NCI-H1105 (cell line): ENCODE measurements at regions not wholly inside any gene's neighbourhood (a gene's known extent, or its start where the extent isn't known, plus 50 kb on each side); places are given as distances from the start of the nearest gene placed in this dataset.

Experiments
- DNase-seq: peaks from one replicate; lab custom pipeline; 2025; lab: John Stamatoyannopoulos, UW

DNA sequence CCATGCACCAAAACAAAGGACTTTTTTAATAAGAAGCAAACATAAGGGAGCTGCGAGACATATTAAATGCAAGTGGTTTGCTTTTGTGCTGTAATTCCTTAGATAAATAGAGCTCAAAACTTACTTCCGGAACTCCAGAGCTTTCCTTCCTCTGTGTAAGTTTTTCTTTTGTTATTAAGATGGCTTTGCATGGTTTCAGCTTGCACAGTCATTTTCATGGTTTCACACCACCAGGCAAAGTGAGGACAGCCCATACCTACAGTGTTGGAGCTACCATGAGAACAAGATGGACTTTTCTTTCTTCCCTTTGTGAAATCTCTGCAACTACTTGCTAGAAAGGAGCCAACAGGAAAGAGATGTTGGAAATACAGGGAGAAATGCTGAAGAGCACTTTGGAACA lies 368.0 kb downstream of the SETD4 start:
- no peak for DNase-seq

DNA sequence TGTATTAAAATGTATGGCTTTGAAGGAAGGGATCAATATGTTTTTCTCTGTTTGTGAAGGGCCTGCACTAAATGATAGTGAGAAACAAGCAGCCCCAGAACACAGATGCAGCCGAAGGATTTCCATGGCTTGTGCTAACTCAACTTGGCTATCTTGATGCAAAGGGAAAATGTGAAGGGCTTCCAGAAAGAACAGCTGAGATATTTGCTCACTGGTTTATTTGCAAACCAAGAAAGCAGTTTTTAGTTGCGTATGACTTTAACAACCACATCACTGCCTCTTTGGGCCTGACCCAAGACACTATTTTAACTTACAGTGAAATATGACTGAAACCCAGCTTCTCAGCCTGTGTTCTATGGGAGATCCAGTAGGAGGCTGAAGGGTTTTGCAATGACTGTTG lies 369.9 kb downstream of the SETD4 start:
- no peak for DNase-seq

DNA sequence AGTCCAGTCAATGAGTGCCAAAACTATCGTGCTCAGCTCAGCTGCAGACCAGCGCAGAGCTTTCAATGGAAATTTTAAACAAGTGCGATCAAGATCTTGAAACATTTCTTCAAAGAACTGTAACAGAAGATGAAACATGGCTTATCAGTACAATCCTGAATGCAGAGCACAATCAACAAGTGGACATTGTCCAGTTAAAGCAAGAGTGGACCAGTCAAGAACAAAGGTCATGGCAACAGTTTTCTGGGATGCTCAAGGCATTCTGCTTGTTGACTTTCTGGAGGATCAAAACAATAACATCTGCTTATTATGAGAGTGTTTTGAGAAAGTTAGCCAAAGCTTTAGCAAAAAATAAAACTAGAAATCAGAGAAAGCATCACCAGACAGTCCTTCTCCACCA lies 374.2 kb downstream of the SETD4 start:
- no peak for DNase-seq

DNA sequence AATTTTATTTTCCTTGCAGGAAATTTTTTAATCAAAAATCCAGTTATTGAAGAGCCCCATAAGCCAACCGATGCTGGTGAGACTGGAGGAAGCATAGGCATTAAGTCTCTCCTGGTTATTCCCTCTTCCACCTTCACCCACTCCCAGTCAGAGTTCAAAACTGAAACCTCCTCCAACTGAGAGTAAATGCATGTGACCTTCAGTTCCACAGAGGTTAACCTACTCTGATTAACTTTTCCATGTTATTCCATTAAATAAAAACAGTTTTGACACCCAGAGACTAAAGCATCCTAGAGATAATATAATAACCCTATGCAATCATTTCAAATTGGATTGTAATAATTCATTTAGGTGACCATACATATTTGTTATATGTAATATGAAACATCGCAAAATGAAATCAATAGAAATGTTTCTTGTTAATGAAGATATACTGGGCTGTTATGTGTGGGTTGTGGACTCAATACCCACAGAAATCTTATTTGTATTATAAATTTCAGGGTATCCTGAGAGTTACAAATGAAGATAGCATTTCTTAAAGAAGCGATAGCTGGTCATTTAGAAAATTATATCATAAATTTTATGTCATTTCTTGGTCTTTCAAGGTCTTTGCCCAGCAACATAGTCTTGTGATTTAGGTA lies 376.5 kb downstream of the SETD4 start:
- no peak for DNase-seq

DNA sequence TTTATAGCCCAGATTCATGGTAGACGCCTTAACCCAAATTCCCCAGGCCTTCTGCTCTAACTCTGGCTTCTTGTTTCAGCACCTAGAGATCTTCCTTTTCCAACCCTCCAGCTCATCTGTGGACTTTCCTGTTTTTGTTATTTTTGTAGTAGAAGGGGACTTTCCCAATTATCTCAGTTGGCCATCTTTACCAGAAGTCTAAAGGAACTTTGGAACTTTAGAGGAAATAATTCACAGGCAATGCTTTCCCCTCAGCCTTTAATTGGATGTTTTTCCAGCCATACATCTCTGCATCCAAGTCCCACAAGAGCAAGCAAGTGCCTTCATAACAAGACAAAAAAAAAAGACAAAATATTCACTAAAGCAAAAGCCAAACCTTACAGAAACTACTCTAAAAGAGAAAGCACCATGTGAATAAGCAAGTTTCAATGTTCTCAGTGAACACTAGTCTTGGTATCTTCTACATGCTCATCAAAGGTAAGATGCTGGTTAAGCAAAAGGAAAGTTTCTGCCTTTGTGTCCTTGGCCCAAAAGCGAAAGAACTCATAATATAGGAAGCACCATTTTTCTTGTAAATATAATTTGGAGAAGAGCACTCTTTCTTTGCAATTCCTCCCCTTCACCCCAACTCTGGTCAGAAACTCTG lies 377.3 kb downstream of the SETD4 start:
- no peak for DNase-seq

DNA sequence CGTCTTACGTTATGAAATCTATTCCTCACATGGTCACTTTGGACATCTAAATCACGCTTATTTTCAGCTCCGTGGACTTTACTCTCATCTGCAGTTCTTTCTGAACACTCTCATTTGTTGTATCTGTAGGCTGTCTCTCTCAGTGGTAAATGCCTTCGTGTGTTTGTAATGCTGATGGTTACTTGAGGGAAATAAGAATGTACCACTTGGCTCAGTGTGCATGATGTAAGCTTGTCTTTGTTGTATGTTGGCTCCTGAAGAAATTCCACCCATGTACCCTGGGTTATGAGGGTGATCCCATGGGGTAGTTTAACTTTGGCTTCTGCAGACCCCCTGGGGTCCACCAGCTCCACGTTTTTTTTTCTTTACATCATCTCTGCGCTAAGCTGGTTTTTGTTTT lies 378.4 kb downstream of the SETD4 start:
- DNase-seq = no peak

DNA sequence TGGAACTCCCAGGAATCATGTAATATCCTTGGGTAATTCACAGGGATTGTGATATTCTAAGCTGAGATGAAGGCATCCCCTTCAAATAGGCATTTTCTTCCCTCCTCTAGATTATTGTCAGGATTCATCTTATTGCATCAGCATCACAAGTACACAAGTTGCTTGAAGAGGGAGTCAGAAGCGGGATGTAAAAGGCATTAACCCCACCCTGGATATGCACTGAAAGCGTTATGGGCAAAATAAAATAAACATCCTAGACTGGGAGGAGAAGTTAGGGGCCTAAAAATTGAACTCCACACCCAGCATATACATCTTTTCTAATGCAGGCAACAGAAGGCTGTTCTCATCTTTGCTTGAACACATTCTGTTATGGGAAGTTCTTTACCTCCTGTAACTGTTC lies 381.2 kb downstream of the SETD4 start:
- no peak for DNase-seq

DNA sequence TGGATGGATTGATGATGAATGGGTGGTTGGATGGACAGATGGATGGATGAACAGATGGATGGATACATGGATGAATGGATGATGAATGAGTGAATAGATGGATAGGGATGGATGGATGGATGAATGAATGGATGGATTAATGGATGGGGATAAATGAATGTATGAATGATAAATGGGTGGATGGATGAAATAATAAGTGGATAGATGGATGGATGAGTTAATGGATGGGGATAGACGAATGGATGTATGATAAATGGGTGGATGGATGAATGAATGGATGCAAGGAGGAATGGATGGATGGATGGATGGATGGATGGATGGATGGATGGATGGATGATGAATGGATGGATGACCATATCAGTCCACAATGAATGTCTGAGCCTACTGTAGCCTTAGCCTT lies 381.9 kb downstream of the SETD4 start:
- DNase-seq = no peak

DNA sequence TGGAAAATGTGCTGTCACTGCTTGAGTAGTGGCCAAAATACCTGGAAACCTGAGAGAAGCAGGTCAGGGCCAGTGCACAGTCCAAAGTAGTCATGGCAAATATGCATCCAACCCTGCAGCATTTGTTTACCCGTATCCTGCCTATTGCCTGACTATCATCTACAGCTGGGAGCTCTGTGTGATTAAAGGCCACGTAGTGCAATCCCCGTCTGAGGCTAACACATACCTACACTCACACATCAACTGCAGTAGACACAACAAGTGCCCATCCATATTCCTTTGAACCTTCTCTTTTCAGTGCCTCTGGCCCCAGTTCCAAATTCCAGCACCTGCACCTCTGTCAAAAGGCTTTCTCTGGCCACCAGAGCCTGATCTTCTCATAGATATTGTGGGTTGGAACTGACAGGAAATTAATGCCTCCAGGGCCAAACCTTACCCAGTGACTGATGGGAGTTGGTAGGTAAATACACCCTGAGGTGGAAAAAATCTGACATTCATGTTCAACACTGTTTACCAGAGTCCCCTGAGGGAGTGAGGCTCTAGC lies 383.0 kb downstream of the SETD4 start:
- no peak for DNase-seq

DNA sequence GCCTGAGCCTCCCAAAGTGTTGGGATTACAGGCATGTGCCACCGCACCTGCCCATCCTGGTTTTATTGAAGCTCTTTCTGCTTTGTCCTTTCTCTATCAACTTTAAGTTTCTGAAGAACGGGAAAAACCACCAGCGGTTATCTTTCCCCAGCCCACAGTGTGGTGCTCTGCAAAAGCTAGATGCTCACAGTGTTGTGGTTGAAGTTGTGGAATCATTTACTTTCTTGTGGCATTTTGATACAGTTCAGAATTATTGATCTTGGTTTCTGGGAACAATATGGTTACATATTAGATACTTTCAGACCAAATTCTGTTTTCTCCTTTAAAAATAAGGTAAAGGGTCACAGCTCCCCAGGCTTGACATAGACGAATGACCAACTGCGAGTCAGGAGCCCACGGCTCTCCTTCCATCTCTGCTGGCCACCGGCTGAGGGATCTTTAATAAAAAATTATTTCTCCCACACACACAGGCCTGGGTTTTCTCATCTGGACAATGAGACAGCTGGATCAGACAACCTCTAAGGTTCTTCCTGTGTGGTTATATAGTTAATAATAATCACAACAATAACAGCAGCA lies 385.3 kb downstream of the SETD4 start:
- DNase-seq = no peak

DNA sequence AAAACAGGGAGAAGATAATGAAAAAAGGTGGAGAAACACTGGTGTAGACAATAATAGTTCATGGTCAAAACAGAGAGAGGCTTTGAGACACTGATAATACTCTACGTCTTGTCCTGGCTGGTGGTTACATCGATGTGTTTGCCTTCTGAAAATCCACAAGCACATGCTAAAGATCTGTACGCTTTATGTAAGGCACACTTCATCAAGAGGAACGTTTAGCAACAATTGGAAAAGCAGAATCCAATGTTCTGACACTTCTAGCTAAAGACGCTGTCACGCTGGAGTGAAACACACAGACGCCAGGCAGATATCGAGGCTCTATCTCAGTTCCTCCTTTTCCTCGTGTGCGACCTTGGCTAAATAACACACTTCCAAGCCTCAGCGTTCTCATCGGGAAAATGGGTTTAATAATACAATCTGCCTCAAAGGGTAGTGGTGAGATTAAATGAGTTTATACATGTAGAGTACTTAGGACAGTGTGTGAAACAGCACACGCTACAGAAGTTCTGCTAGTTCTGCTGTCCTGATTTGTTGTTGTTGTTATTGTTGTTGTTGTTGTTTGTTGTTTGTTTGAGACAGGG lies 386.1 kb downstream of the SETD4 start:
- DNase-seq = no peak

DNA sequence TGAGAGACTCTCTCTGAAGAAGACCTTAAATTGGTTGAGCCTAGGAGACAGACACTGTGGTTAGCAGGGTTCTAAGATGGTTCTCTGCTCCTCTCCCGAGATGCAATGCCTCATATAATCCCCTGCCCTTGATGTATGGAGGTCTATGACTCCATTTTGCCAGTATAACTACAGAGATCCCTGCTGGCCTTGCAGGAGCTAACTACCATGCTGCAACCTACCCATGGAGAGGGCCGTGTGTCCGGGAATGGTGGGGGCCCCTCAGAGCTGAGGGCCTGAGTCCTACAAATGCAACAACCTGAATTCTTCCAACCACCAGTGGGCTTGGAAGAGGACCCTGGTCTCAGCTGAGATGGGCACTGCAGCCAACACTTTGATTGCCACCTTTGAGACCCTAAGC lies 388.0 kb downstream of the SETD4 start:
- DNase-seq = no peak

DNA sequence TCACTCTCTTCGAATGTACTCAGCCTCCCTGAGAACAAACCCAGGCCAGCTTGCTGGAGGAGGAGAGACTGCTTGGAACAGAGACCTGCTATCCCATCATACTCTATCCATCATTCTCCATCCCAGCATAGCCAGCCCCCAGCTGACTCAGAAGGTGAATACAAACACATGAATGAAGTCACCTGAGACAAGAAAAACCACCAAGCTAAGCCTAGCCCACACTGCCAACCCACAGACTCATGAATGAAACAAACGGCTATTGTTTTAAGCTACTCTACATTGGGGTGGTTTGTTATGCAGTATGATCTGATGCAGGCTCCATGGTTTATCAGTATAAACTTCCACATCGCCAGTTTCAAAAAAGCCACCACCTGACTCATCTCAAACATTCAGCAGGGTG lies 395.6 kb downstream of the SETD4 start:
- DNase-seq = no peak

DNA sequence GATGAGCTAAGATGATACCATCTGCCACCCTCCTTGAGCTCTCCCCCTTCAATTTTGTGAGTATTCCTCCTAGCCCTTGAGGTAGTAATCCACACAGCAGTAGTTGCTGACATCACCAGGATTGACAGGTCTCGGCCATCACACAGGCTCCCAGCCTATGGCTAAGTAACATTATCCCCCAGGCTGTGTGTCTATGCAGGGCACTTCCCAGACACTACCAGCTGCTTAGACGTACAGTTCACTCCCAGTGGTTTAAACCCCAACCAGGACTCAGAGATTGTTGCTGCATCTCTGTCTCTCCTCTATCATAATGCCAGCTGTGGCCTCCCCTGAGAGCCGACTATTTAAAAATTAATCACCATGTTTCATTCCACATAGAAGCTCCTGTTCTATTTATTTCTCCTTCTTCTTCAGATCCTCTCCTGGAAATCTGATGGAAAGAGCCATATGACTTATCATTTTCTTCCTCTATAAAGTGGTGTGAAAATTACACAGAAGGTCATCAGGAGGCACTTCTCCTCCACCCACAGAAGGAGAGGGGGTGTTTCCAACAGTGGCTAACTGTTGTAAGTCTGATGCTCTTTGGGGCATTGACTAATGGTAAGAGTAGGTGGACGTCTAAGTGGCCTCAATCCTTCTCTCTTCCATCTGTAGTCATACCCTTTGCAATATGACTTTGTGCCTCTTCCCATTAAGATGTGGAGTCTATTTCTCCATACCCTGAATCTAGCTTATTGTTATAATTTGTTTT lies 396.3 kb downstream of the SETD4 start:
- no peak for DNase-seq

DNA sequence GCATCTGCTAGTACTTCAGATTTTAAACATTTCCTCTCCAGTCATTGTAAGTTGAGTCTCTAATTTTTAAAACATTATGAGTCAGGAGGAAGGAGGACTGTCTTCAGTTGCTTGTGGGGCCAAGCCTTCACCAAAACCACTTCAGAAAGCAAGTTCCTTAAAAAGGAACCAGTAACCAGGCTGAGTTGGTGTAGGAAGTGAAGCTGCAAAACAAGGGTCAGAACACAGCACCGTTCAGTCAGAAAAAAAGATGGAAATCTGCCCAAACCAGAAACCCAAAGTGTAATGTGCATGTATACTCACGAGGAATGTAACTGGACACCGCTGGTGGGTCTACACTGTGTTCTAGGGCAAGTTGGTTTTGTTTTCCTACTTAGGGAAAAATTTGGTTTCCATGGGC lies 402.1 kb downstream of the SETD4 start:
- DNase-seq = no peak

DNA sequence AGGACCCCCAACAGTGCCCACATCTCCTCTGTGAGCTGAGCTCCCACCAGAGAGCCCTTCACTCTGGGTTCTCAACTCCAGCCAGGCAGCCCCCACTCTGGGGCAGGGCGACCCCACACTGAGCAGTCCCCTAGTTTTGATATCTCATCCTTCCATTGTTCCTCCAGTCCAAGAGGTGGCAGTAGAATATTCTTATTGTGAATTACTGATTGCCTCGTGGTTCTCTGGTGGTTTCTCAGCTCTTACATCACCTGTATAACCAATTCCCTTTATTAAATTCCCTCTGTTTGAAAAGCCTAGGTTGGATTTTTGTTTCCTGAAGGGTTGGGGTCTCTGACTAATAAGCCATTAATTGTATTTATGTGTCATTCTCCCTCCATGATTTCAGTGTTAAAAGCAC lies 407.5 kb downstream of the SETD4 start:
- no peak for DNase-seq

DNA sequence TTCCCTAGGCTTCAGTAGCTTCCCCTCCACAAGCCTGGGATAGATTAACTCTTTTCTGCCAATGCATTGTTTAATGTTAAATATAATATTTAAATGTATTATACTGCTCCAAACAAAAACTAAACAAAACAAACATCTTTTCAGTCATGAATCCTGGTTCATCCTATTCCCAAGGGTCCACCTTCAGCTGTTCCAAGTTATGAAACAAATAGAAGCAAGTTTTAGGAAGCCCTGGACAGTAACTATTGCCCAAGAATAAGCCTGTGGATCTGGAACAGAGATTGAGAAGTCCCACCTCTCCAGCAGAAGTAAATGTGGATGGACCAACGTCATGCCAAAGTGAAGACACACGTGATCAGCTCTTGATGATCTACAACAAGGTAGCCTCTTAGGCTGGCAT lies 408.1 kb downstream of the SETD4 start:
- DNase-seq = no peak

DNA sequence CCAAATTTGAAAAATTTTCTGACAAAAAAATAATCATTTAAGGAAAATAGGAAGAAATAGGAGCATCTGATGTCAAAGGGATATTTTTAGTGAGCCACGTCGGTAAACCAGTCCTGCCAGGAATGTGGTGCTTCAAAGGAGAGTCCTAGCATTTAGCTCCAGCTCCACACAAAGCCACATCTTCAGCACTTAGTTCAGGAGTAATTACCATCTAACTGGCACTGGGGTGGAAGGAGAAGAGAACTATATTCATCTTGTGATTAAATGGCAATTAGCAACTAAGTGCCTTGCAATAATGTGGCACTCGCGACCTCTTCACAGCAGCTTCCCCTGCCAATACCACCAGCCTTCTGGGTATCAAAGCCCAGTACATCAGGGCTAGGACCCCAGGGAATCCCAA lies 409.1 kb downstream of the SETD4 start:
- peak; percentile 82 for DNase-seq

DNA sequence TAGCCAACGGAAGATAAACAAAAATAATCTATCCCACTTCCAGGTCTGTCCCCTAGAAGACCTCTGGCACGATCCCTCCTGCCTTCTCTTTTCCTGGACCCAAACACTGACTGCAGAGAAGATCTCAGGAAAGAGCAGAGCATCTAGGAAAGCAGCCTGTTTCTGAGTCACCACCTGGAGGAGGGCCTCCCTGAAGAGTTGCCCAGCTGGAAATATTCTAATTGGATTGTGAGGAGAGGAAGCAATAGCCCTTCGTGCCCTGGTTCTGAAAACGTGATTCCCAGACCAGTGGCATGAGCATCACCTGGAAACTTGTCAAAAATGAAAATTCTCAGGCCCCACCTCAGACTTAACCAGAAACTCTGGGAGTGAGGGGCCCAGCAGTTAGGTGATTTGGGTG lies 411.1 kb downstream of the SETD4 start:
- DNase-seq = no peak

DNA sequence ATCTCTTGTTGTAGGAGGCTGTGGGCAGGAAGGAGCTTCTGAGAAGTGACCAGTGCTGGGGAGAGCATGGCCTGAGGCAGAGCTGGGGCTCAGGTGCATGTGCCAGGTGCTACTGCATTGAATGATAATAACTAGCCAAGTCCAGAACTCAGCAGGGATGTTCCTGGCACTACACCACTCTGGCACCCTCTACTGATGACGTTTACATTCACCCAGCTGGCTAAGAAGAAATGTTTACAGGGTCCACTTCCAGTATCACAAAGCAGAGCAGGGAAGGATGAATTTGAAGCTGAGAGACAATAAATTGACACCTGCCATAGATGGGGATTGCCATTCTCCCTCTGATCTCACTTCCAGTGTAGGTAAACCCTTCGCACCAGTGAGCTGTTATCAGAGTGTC lies 411.8 kb downstream of the SETD4 start:
- peak; percentile 30 for DNase-seq

DNA sequence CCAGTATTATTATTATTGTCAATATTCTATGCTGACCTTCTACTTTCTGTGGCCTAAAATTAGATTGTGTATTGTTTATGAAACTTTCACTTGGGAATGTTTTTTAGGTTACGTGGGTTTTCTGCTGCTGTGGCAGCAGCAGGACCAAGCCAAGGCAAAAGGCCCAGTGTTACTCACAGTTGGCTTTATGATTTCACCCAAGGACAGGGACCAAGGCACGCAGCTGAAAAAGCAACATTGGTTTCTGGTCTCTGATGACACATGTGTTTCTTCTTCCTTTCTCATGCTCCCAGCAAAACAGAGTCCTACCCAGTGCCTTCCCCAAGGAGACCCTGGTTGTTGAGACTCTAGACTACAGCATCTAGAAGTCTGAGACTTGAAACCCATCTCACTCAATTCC lies 413.7 kb downstream of the SETD4 start:
- no peak for DNase-seq

DNA sequence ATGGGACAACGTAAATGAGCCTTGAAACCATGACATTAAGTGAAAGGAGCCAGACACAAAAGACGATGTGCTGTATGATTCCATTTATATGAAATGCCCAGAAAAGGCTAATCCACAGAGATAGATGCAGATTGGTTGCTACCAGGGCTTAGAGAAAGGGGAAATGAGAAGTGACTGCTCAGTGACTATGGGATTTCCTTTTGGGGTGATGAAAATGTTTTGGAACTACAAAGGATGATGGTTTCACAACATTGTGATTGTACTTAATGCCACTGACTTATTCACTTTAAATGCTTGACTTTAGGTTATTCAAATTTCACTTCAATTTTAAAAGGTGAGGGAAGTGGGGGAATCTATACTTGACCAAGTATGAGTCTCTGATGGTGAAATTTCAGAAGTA lies 414.3 kb downstream of the SETD4 start:
- no peak for DNase-seq

DNA sequence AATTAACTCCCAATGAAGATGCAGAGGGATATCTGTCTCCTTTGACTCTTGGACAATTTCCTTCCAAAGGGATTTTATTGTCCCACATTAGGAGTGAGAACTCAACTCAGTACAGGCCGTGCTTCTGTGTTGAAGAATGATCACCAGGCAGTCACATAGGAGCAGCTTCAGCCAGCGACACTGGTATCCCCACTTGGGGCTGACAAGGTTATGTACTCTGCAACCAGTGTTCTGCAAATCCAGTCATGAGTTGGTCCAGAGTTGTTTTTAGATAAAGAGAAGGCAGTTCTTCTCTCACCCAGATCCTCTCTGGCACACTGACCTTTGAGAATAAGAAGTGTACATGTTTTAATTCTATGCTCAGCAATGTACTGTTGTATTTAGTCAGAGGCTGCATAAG lies 415.8 kb downstream of the SETD4 start:
- no peak for DNase-seq
